ENCODE measurements at regions not wholly inside any gene's neighbourhood (a gene's known extent, or its start where the extent isn't known, plus 50 kb on each side); places are given as distances from the start of the nearest gene placed in this dataset.
"Not testable (repeated sequence)": the region's sequence is repeated elsewhere in the genome, so short reads cannot be mapped to it uniquely, and the experiment has no call there.

DNA sequence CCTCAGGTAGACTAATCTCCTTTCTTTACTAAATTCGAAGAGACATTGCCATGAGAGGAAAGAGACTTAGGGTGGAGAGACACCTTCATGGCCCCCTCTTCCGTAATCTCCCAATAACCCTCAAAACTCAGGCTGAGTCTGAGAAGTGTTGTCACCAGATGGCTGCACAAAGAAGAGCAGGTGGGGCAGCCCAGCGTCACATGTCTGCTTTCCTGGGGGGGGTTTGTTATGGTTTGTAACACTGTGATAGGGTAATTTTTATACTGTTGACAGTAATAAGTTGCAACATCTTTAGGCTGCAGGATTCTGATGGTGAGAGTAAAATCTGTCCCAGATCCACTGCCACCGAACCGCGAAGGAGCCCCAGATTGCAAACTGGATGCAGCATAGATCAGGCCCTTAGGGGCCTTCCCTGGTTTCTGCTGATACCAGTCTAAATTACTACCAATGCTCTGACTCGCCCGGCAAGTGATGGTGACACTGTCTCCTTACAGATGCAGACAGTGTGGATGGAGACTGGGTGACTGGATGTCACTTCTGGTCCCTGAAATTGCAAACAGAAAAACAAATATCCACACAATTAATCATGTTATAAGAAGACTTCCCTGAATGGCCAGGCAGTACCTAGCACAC is 595.1 kb downstream of the RPIA start:
- in situ Hi-C loops (cut with HindIII; ENCODE audit: low sequenced_read_pairs): not testable (repeated sequence)

DNA sequence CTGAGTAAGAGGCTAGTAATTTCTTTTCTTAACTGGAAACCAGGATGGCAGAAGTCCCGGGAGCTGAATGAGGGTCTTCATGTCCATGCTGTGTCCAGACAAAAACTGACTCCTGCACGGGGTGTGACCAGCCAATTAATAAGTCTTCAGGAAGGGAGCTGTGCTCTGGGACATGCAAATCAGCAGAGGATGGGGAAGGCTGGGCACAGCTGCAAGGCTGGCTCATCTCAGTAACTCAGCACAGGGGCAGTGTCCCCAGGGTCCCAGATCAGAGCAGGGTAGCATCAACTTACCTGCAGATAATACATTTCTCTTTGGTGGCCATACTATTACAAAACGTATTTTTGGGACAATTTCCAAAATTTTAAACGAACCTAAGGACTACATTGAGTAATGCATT is 595.6 kb downstream of the RPIA start:
- in situ Hi-C loops (cut with HindIII; ENCODE audit: low sequenced_read_pairs): not testable (repeated sequence)

DNA sequence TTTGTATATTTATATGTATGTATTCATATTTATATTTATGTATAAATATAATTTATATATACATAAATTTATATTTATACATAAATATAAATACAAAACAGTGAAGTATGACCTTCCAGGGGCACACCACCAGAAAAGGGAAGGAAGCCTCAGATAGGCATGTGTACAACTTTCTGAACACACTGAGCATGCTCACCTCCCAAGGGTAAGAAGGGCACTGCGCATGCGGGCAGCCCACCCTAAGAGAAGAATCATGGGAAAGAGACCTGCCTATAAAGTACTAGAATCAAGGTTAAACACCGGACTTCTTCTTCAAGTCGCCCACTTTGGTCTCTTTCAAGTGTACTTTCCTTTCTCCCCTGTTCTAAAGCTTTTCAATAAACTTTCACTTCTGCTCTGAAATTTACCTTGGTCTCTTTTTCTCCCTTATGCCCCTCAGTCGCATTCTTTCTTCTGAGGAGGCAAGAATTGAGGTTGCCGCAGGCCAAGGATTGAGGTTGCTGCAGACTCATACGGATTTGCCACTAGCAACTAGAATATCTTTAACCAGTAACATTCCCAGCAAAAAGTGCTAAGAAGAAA is 600.3 kb downstream of the RPIA start:
- in situ Hi-C loops (cut with HindIII; ENCODE audit: low sequenced_read_pairs): not testable (repeated sequence)

DNA sequence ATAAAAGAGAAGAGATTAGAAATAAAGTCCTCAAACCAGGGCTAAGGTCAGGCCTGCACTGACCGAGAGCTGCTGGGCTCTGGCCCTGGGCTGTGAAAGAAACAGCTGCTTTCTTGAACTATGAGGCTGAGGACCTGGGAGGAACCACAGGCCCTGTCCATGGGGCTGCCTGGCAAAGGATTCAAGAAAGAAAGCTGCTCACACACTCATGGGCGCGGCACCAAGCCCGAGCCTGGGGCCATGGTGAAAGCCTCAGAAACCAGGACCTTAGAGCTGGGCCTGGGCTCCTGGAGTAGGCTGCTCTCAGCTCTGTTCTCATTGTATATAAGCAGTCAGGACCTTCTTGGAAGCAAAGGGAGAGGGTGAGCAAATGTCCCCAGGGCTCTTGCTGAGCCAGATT is 601.9 kb downstream of the RPIA start:
- in situ Hi-C loops (cut with HindIII; ENCODE audit: low sequenced_read_pairs): not testable (repeated sequence)

DNA sequence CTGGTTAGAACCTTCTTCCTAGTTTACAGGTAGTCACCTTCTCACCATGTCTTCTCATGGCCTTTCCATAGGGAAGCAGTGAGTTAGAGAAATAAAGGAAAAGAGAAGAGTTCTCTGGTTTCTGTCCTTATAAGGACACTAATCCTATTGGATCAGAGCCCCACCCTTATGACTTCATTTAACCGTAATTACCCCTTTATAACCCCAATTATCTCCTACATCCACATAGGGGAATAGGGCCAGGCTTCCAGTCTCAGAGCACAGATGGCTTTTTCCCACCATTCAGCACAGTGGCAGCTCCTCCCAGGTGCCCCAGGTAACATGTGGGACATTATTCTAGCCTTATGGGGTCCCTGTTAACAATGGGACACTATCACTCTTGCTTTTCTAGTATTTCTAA is 602.9 kb downstream of the RPIA start:
- in situ Hi-C loops (cut with HindIII; ENCODE audit: low sequenced_read_pairs): not testable (repeated sequence)

DNA sequence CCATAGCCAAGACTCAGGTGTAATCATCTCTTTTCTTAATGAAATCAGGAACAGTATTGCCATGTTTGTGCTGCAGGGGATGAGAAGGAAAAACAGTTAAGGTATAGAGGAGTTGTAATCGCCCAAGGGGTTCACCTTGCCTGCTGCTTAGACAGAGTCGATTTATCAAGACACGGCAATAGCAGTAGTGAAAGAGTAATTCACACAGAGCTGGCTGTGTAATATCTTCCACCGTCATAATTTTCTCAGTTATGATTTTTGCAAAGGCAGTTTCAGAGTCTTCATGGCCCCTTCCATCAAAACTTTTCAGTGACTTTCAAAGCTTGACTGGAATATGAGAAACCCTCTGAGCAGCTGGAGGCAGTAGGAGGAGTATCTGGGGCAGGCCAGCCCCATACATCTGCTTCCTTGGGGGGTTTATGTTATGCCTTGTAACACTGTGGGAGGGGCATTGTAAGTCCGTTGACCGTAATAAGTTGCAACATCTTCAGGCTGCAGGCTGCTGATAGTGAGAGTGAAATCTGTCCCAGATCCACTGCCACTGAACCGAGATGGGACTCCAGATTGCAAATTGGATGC is 605.4 kb downstream of the RPIA start:
- in situ Hi-C loops (cut with HindIII; ENCODE audit: low sequenced_read_pairs): not testable (repeated sequence)

DNA sequence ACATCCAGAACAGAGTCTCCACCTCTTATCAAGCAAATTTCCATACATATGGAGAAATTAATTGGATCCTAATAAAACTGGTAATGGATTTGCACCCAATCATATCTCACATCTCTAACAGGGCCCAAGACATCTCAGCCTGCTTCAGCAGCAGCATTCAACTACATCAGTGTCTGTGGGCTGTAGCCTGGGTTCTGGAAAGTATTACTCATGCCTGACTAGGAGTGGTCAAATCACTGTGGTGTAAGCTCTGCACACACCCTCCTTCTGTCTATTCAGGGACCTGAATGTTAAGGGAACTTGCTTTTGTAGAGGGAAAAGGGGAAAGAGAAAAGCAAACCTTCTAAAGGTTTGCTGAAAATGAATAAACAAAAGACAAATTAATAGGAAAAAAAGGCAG is 607.7 kb downstream of the RPIA start:
- in situ Hi-C loops (cut with HindIII; ENCODE audit: low sequenced_read_pairs): not testable (repeated sequence)

DNA sequence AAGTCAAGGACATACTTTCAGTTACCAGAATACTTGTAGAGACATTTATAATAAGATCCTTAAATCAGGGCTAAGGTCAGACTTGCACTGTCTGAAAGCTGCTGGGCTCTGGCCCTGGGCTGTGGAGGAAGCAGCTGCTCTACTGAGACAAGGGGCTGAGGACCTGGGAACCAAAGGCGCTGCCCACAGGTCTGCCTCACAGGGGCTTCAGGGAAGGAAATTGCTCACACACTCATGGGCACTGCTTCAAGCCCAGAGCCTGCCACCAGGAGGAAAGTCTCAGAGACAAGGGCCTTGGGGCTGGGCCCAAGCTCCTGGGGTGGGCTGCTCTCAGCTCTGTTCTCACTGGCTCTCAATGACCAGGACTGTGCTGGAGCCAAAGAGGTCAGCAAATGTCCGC is 614.1 kb downstream of the RPIA start:
- in situ Hi-C loops (cut with HindIII; ENCODE audit: low sequenced_read_pairs): not testable (repeated sequence)

DNA sequence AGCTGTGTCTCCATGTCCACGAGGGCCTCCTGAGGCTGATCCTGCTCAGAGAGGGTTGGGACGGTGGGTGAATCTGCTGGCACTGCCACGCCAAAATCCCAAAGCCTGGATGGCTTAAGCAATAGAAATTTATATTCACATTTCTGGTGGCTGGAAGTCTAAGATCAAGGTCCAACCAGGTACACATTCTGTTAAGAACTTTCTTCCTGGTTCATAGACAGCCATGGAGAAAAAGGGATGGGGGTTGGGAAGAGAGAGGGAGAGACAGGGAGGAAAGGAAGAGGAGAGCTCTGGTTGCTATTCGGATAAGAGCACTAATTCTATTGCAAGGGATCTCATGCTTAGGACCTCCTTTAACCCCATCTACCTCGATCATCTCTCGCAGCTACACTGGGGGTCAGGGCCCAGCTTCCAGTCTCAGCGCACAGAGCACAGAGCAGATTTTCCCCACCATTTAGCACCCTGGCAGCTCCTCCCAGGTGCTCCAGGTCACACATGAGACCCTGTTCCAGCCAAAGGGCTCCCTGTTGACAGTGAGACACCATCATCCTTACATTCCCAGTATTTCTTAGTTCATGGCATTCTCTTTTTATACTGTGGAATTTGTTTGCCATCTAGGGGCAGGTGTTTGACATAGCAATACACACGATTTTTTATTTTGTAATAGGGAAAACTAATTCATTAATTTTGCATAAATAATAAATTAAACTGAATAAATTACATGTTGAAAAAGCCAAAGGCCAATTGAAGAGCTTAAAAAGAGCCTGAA is 615.6 kb downstream of the RPIA start:
- in situ Hi-C loops (cut with HindIII; ENCODE audit: low sequenced_read_pairs): not testable (repeated sequence)

DNA sequence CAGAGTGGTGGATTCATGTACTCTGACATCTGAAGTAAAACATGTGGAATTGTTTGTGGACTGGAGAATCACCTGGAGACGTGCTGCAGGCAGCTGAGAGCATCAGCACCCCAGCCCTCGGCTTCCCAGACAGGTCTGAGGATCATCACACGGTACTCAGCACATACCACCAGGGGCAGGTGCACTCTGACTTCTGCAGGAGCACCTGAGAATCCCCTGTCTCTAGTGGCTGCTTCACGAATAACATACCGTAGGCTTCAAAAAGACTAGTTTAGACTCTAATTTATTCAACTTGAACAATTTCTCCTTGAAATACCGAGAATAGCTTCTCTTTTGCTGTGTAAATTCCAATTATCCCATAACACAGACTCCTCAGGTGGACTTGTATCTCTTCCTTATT is 627.5 kb downstream of the RPIA start:
- in situ Hi-C loops (cut with HindIII; ENCODE audit: low sequenced_read_pairs): not testable (repeated sequence)

DNA sequence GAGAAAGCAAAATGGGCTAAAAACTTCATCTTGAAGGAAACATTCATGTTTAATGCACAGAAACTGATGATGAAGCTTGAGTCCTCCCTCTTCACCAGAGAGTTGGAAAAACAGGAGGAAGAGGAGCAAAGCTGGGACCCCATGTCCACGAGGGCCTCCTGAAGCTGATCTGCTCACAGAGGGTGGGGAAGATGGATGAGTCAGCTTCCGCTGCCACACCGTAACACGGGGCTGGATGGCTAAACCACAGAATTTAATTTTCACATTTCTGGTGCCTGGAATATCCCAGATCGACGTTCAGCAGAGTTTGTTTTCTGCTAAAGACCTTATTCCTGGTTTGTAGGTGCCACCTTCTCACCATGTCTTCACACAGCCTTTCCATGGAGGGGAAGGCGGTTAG is 634.4 kb downstream of the RPIA start:
- in situ Hi-C loops (cut with HindIII; ENCODE audit: low sequenced_read_pairs): not testable (repeated sequence)

DNA sequence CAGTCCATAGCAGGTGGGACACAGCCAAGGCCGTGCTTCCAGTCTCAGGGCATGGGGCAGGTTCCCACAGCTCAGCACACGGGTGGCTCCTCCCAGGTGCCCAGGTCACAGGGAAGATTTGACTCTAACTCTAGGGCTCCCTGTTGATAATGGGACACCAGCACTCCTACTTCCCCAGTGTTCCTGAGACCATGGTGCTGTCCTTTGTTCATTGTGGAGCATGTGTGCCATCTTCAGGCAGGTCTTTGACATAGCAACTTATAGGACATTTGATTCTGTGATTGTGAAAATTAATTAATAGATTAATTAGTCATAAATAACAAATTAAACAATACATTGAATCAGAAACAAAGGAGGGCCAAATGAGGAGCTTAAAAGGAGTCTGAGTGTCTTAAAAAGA is 635.0 kb downstream of the RPIA start:
- in situ Hi-C loops (cut with HindIII; ENCODE audit: low sequenced_read_pairs): not testable (repeated sequence)

DNA sequence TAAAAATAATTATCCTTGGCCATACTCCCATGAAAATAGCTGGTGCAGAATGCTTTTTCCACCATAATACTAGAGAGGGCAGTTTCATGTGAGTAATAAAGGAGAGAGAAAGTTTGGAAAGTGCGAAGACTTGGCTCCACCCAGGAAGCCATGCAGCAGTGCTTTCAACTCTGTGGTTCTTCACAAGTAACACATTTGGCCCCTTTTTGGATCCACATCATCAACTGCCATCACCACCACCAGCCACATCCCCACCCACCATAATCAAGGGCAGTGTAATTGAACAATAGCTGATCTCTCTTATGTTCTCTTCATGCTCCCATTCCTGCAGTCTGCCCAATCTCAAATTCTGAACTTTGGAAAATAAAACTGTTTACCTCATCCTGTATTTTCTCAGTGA is 637.3 kb downstream of the RPIA start:
- in situ Hi-C loops (cut with HindIII; ENCODE audit: low sequenced_read_pairs): not testable (repeated sequence)
